HG03135 (cell line): ENCODE measurements at regions not wholly inside any gene's neighbourhood (a gene's known extent, or its start where the extent isn't known, plus 50 kb on each side); places are given as distances from the start of the nearest gene placed in this dataset.
"Not testable (repeated sequence)": the region's sequence is repeated elsewhere in the genome, so short reads cannot be mapped to it uniquely, and the experiment has no call there.

Experiments
- ATAC-seq: cut with Tn5 transposase; IDR thresholded peaks from one replicate; pipeline ENCODE4 v1.9.1; 2021; ENCODE audit warnings: mild to moderate bottlenecking, moderate library complexity; ENCODE audit not compliant: unreplicated experiment

DNA sequence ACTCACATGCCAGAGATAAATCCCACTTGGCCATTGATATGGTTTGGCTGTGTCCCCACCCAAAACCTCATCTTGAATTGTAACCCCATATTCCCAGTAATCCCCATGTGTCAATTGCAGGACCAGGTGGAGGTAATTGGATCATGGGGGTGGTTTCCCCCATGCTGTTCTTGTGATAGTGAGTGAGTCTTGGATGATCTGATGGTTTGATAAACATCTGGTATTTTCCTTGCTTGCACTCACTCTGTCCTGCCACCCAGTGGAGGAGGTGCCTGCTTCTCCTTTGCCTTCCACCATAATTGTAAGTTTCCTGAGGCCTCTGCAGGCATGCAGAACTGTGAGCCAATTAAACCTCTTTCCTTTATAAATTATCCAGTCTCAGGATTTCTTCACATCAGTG, 50.4 kb upstream of the B3GAT2 start:
- not testable (repeated sequence) for ATAC-seq

GRCh38 chr6:71011871-71012371, 55.1 kb upstream of the B3GAT2 start:
- ATAC-seq: no peak

- ATAC-seq: peak; percentile 82
Observed at GRCh38 chr6:71012866-71013469, 56.1 kb upstream of the B3GAT2 start.

DNA sequence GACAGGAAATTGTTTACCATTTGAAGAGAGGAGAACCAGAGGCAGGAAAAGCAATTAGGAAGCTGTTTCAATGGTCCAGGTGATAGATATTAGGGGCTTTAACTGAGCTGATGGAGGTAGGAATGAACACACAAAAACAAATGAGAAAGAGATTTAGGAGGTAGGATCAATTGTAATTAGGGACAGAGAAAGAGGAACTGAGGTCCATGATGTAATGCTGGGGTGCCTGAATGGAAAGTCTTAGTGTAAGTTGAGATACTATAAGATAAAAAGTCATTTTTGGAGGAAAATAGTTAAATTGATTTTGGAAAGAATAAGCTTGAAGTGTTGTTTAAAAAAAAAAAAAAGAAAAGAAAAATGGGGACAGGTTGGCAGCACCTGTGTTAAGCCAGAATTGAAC, 58.5 kb upstream of the B3GAT2 start:
- no peak for ATAC-seq

GRCh38 chr6:71028236-71028876, 71.5 kb upstream of the B3GAT2 start:
- no peak for ATAC-seq

- no peak for ATAC-seq
Observed at GRCh38 chr6:71028877-71029252, 72.0 kb upstream of the B3GAT2 start.

DNA sequence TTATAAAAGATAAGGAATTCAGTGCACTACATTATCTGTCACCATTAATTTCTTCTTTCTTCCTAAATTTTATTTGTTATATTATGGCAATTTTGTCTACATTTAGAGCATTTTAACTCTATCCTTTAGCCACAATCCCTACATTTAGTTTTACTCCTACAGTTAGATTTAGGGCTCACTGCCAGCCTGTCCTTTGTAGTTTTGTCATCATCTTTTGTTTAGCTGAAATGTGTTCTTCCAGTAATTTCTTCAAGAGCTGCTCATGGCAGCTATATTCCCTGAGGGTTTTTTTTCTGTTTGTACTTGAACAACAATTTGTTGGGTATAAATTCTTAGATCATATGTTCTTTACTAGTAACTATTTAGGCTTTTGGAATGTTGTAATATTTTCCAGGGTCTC, 72.7 kb upstream of the B3GAT2 start:
- ATAC-seq: no peak

GRCh38 chr6:71031912-71032311, 75.1 kb upstream of the B3GAT2 start:
- ATAC-seq: no peak

GRCh38 chr6:71033171-71033570, 76.3 kb upstream of the B3GAT2 start:
- no peak for ATAC-seq

GRCh38 chr6:71033890-71034289, 77.0 kb upstream of the B3GAT2 start:
- no peak for ATAC-seq

DNA sequence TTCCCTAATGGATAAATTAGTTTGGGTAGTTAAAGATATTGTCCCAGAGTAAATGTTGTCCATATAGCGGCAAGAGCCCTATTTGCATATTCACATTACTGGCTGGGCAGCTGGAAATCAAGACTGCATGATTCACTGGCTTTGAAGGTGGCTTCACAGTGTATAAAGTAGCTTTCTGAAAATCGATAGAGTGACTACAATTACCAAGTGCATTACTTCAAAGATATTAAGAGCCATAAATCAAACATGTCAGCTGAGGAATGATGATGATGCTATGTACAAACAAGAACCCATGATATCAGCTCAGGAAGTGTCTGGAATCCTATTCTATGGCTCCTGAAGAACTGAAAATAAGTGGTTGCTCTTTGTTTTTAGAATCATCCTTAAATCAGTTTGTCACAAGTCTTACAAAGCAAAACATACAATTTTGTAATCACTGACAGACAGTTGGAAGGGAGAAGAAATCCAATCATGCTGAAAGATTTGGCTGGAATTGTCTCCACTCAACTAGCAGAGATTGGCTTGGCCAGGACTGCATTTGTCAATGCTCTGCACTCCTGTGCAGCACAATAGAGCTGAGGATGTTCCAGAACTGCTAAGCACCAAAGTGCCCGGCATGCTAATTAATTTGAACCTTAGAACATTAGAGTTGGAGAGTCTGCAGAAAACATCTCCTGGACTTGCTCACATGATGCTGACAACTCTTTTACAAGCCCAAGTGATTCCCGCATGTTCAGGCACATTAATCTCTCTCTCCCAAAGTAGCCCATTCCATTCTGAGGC, 77.9 kb upstream of the B3GAT2 start:
- ATAC-seq: no peak

DNA sequence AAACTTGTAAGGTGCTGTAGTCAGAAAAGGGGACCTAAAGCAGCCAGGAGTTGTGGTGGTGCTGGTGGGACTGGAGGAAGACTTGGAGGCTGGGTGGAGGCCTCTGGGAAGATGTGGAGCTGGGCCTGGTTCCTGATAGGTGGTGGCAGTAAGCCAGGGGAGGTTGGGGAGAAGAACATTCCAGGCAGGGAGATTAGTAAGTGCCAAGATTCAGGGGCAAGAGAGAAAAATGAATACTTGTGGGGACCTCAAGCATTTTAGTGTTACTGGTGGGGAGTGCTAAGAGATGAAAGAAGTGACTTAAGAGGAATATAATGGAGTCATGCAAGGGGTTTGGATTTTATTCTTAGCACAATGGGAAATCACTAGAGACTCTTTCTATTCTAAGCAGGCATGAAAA, 79.0 kb upstream of the B3GAT2 start:
- ATAC-seq: no peak

DNA sequence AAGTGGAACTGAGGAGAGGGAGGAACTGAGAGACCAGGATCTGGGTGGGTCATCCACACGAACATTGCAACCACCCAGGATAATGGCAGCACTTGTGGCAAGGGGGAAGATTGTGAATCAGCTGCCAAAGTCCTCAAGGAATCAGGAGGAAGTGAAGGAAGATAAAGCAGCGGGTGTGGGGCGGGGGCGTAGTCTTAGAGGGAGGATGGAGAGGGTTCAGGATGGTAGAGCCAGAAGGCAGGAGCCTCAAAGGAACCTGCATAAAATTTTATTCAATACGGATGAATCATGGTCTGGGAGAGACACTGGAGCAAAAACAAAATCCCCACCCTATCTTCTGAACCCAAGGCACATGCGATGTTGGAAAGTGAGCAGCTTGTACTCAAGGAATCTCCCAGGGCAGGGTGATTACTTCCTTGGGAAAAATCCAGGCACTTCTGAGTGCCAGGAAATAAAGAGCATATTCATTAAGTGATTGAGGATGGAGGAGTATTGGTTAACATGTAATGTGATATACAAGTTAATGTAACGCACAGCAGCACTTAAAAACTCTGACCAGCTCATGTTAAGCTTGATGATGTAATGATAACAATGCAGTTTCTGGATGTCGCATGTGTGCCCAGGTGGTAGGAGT, 82.0 kb upstream of the B3GAT2 start:
- no peak for ATAC-seq

DNA sequence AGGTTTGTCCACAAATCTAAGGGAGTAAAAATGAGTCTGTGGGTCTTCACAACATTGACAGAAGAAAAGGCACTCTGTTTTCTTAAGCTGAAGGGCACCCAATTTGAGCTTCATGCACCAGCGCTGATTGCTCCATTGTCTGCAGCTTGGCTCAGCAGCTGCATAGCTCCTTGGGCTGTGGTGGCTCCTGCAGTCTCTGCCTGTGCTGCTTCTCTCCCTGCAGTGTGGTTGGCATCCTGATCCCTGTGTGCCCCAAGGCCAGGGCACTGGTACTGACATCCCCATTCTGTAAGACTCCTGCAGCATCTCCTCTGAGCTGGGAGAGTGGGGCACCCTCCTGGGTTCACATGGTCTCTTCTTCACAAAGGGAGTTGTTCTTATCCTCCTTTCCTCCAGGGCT, 83.2 kb upstream of the B3GAT2 start:
- no peak for ATAC-seq

GRCh38 chr6:71040841-71041240, 84.0 kb upstream of the B3GAT2 start:
- no peak for ATAC-seq

- ATAC-seq: no peak
Observed at GRCh38 chr6:71043902-71044301, 87.0 kb upstream of the B3GAT2 start.

DNA sequence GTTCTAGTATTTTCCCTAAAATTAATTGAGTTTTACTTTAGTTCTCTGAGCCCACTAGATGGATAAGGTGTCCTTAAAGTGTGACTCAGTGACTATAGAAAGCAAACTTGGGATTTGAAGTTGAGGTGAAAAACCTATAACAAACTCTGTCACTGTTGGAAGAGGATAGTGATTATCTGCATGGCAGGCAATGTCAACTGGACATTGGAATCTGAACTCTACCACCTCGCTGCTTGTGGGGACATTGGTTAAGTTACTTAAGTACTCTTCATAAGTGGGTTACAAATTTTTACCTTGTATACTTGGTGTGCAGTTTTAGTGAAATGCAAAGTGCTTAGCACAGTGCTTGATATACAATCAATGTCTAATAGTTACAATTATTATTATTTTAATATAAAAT, 87.9 kb upstream of the B3GAT2 start:
- ATAC-seq: no peak

DNA sequence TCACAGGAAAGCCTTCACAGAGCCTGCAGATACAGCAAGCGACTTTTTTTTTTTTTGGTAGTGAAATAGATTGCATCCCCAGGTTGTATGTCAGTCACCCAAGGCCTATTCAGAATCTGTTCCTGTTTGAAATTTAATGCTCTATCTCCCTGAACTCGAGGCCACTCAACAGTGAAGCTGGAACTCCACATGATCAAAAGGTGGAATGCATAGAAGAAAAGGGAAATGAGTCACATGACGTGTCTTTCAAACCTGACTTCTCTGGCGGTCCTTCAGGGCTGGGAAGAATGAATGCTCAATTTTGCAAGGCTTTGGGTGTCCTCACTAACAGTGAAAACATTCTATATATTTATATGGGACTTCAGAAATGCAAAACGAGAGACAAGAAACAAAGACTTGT, 88.4 kb upstream of the B3GAT2 start:
- no peak for ATAC-seq

DNA sequence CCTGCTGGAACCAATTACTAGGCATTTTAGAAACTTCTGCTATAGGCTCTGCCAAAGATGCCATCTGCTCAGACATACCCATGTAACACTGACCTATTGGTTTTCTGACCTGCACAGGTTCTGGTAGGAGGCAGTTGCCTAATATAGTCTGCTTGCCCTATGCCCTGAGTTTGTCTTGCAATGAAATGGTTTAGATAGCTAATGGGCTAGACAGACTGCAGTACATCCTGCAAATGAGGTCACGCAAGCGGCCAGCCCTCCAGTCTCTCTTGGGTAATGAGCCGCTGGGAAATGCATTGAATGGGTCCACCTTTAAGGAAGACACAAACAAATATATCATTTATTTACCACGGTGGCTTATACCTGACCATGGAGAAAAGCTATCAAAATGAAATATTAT, 90.6 kb upstream of the B3GAT2 start:
- ATAC-seq: no peak

DNA sequence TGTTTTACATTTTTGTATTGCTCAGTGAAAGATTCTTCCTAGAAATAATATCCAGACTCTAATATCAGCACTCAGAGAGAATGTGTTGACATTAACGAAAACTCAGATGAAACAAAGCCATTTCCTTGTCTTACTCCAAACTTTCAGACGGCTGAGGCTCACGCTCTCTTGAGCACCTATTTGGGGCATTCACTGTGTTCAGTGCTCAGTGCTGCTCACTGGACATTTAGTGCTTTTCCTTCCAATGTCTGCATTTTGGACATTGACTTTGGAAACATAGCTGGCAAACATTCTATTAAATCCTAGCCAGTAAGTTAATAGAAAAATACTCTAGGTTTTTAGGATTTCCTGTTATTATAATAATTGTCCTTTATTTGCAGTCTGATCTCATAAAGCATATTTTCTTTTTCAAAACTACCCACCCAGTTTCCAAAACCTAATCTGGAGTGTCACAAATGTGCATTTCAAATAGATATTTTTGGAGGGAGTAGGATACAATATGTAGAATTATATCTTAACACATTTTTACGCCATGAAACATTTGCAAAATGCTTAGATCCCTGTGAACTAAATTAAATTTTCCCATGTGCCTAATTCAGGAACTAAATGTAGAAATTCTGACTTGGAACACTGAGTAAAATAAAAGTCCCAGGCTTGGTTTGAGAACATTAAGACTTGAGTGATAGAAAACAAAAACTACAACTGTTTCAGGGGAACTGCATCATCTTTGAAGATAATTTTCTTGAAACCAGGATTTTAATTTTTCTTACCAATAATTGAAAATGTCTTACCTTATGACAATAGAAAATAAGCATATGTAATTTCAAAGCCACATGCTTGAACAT, 91.7 kb upstream of the B3GAT2 start:
- ATAC-seq: no peak
